Esophagus (tissue), 2 donors: ENCODE measurements at regions not wholly inside any gene's neighbourhood (a gene's known extent, or its start where the extent isn't known, plus 50 kb on each side); places are given as distances from the start of the nearest gene placed in this dataset.

ENCODE experiments used
- H3K27ac ChIP-seq, 2 donors: one replicate each; pipeline ENCODE4 v1.5.1; 2013; ENCODE audit warnings: low read depth in 2 of 2, mild to moderate bottlenecking in 2 of 2, inconsistent platforms in 1 of 2, low read length in 1 of 2, moderate library complexity in 1 of 2
- H3K27me3 ChIP-seq, 2 donors: one replicate each; pipeline ENCODE4 v1.6.1; 2013; ENCODE audit warnings: low read length in 2 of 2, control low read depth in 1 of 2, mild to moderate bottlenecking in 1 of 2; ENCODE audit not compliant: insufficient read depth in 2 of 2, control insufficient read depth in 1 of 2
- H3K36me3 ChIP-seq, 2 donors: one replicate each; pipeline ENCODE4 v1.6.1; 2013; ENCODE audit warnings: low read length in 1 of 2; ENCODE audit not compliant: control insufficient read depth in 2 of 2, insufficient read depth in 2 of 2
- H3K4me1 ChIP-seq, 2 donors: one replicate each; pipeline ENCODE4 v1.6.1; 2013; ENCODE audit warnings: low read length in 1 of 2; ENCODE audit not compliant: control insufficient read depth in 2 of 2, insufficient read depth in 2 of 2
- H3K4me3 ChIP-seq, 2 donors: one replicate each; pipeline ENCODE4 v1.5.1; 2013; ENCODE audit warnings: low read length in 2 of 2, mild to moderate bottlenecking in 2 of 2, low read depth in 1 of 2, moderate library complexity in 1 of 2
- H3K9me3 ChIP-seq, 2 donors: one replicate each; pipeline ENCODE4 v1.6.1; 2013; ENCODE audit warnings: mild to moderate bottlenecking in 2 of 2, low read depth in 1 of 2, low read length in 1 of 2, moderate library complexity in 1 of 2; ENCODE audit not compliant: control insufficient read depth in 2 of 2, insufficient read depth in 1 of 2
- WGBS, 2 donors: extraction: QIAGEN DNeasy Blood & Tissue Kit; methylation state at CpG; one replicate each; pipeline ENCODE4 v1.1.7; 2013; 5-methylcytosine and 5-hydroxymethylcytosine counted together
- donor health status: healthy with polysubstance abuse.
- donor health status: Bipolar disorder and iron deficiency.

- 56 to 63% methylated on average over 3 of the region's 3 CpGs for WGBS, 2 donors
- peaks cover 0 to 3% of the 10 kb centered on the region in 2 donors for H3K9me3 ChIP-seq
- no peaks in the 10 kb centered on the region for H3K27me3 ChIP-seq
- no peaks in the 10 kb centered on the region for H3K4me1 ChIP-seq
- H3K36me3 ChIP-seq: no peaks in the 10 kb centered on the region
- H3K4me3 ChIP-seq: no peak overlapping the region
- no peak overlapping the region for H3K27ac ChIP-seq
Measured at GRCh38 chr4:62301500-62301899, 1101.4 kb downstream of the ADGRL3 start.

- Histone ChIP-seq H3K4me3 (no peak overlapping the region), H3K36me3 (no peaks in the 10 kb centered on the region), H3K27ac (no peak overlapping the region), H3K27me3 (no peaks in the 10 kb centered on the region), H3K9me3 (no peaks in the 10 kb centered on the region), H3K4me1 (no peaks in the 10 kb centered on the region)
- WGBS, 2 donors: 86 to 88% methylated on average over 2 of the region's 2 CpGs
Measured at GRCh38 chr4:62293551-62293950, 1093.4 kb downstream of the ADGRL3 start.

- H3K36me3 ChIP-seq: no peaks in the 10 kb centered on the region
- WGBS, 2 donors: 87 to 89% methylated on average over 14 of the region's 14 CpGs
- no peaks in the 10 kb centered on the region for H3K27me3 ChIP-seq
- H3K9me3 ChIP-seq: no peaks in the 10 kb centered on the region
- no peak overlapping the region for H3K4me3 ChIP-seq
- H3K27ac ChIP-seq: no peak overlapping the region
- no peaks in the 10 kb centered on the region for H3K4me1 ChIP-seq
Measured at GRCh38 chr4:62292911-62293310, 1092.8 kb downstream of the ADGRL3 start.

GRCh38 chr4:62288808-62289541, 1088.8 kb downstream of the ADGRL3 start:
- H3K4me1 ChIP-seq: no peaks in the 10 kb centered on the region
- WGBS, 2 donors: 48 to 53% methylated on average over 3 of the region's 3 CpGs
- no peak overlapping the region for H3K27ac ChIP-seq

GRCh38 chr4:62285026-62285425, 1084.9 kb downstream of the ADGRL3 start:
- WGBS, 2 donors: 67 to 75% methylated on average over 2 of the region's 2 CpGs
- Histone ChIP-seq H3K4me1 (no peaks in the 10 kb centered on the region), H3K4me3 (no peak overlapping the region), H3K27ac (no peak overlapping the region), H3K36me3 (no peaks in the 10 kb centered on the region), H3K27me3 (no peaks in the 10 kb centered on the region), H3K9me3 (no peaks in the 10 kb centered on the region)

More at GRCh38 chr4:62288808-62289541, 1088.8 kb downstream of the ADGRL3 start:
- Histone ChIP-seq H3K27me3 (no peaks in the 10 kb centered on the region), H3K4me3 (no peak overlapping the region), H3K9me3 (no peaks in the 10 kb centered on the region), H3K36me3 (no peaks in the 10 kb centered on the region)

- no peaks in the 10 kb centered on the region for H3K4me1 ChIP-seq
- H3K9me3 ChIP-seq: no peaks in the 10 kb centered on the region
- no peak overlapping the region for H3K27ac ChIP-seq
- H3K36me3 ChIP-seq: no peaks in the 10 kb centered on the region
- H3K27me3 ChIP-seq: no peaks in the 10 kb centered on the region
- H3K4me3 ChIP-seq: no peak overlapping the region
Measured at GRCh38 chr4:62279689-62280088, 1079.6 kb downstream of the ADGRL3 start.

- Histone ChIP-seq H3K9me3 (peaks cover 0 to 3% of the 10 kb centered on the region in 2 donors), H3K27ac (no peak overlapping the region), H3K36me3 (no peaks in the 10 kb centered on the region), H3K4me1 (no peaks in the 10 kb centered on the region), H3K4me3 (no peak overlapping the region), H3K27me3 (no peaks in the 10 kb centered on the region)
Measured at GRCh38 chr4:62275470-62275869, 1075.3 kb downstream of the ADGRL3 start.

- Histone ChIP-seq H3K4me1 (no peaks in the 10 kb centered on the region), H3K27me3 (no peaks in the 10 kb centered on the region), H3K4me3 (no peak overlapping the region), H3K36me3 (no peaks in the 10 kb centered on the region), H3K27ac (no peak overlapping the region), H3K9me3 (peaks cover 0 to 3% of the 10 kb centered on the region in 2 donors)
- 76 to 86% methylated on average over 1 of the region's 1 CpG for WGBS, 2 donors
Measured at GRCh38 chr4:62274782-62275181, 1074.7 kb downstream of the ADGRL3 start.

GRCh38 chr4:62271107-62271506, 1071.0 kb downstream of the ADGRL3 start:
- H3K27ac ChIP-seq: no peak overlapping the region
- H3K9me3 ChIP-seq: peaks cover 0 to 3% of the 10 kb centered on the region in 2 donors
- 86 to 92% methylated on average over 4 of the region's 4 CpGs for WGBS, 2 donors
- H3K27me3 ChIP-seq: no peaks in the 10 kb centered on the region
- no peaks in the 10 kb centered on the region for H3K4me1 ChIP-seq
- H3K4me3 ChIP-seq: no peak overlapping the region
- H3K36me3 ChIP-seq: no peaks in the 10 kb centered on the region

- Histone ChIP-seq H3K9me3 (peaks cover 0 to 3% of the 10 kb centered on the region in 2 donors), H3K4me3 (no peak overlapping the region), H3K4me1 (no peaks in the 10 kb centered on the region), H3K36me3 (no peaks in the 10 kb centered on the region), H3K27ac (no peak overlapping the region), H3K27me3 (no peaks in the 10 kb centered on the region)
- WGBS, 2 donors: 90 to 91% methylated on average over 4 of the region's 4 CpGs
Measured at GRCh38 chr4:62269918-62270317, 1069.8 kb downstream of the ADGRL3 start.
